ENCODE measurements at regions not wholly inside any gene's neighbourhood (a gene's known extent, or its start where the extent isn't known, plus 50 kb on each side); places are given as distances from the start of the nearest gene placed in this dataset.
"Not testable (repeated sequence)": the region's sequence is repeated elsewhere in the genome, so short reads cannot be mapped to it uniquely, and the experiment has no call there.

GRCh38 chr13:89515948-89516347, 1831.5 kb upstream of the MIR17HG start:
- no peak overlapping the region for H3K4me3 ChIP-seq (ENCODE audit: low read length)
- DNase-seq (ENCODE audit: low read depth, low spot score) = no peak

- no peak for DNase-seq (ENCODE audit: low read depth, low spot score)
- H3K4me3 ChIP-seq (ENCODE audit: low read length) = no peak overlapping the region
Measured at GRCh38 chr13:89518289-89519077, 1829.0 kb upstream of the MIR17HG start.

- H3K4me3 ChIP-seq (ENCODE audit: low read length) = no peak overlapping the region
- DNase-seq (ENCODE audit: low read depth, low spot score) = no peak
Measured at GRCh38 chr13:89520468-89520867, 1827.0 kb upstream of the MIR17HG start.

- not testable (repeated sequence) for DNase-seq (ENCODE audit: low read depth, low spot score); H3K4me3 ChIP-seq (ENCODE audit: low read length)
Measured at GRCh38 chr13:89521672-89522071, 1825.8 kb upstream of the MIR17HG start.

GRCh38 chr13:89541091-89542030, 1806.1 kb upstream of the MIR17HG start:
- no peak for DNase-seq (ENCODE audit: low read depth, low spot score)
- no peak overlapping the region for H3K4me3 ChIP-seq (ENCODE audit: low read length)

- DNase-seq (ENCODE audit: low read depth, low spot score) = no peak
- H3K4me3 ChIP-seq (ENCODE audit: low read length) = no peak overlapping the region
Measured at GRCh38 chr13:89550938-89551337, 1796.5 kb upstream of the MIR17HG start.

GRCh38 chr13:89554801-89555200, 1792.7 kb upstream of the MIR17HG start:
- DNase-seq (ENCODE audit: low read depth, low spot score) = no peak
- H3K4me3 ChIP-seq (ENCODE audit: low read length) = no peak overlapping the region

GRCh38 chr13:89565476-89566100, 1781.9 kb upstream of the MIR17HG start:
- no peak overlapping the region for H3K4me3 ChIP-seq (ENCODE audit: low read length)

GRCh38 chr13:89567025-89567424, 1780.5 kb upstream of the MIR17HG start:
- H3K4me3 ChIP-seq (ENCODE audit: low read length) = no peak overlapping the region
- DNase-seq (ENCODE audit: low read depth, low spot score) = no peak

More at GRCh38 chr13:89565476-89566100, 1781.9 kb upstream of the MIR17HG start:
- no peak for DNase-seq (ENCODE audit: low read depth, low spot score)

GRCh38 chr13:89568276-89568675, 1779.2 kb upstream of the MIR17HG start:
- no peak overlapping the region for H3K4me3 ChIP-seq (ENCODE audit: low read length)
- DNase-seq (ENCODE audit: low read depth, low spot score) = no peak

- H3K4me3 ChIP-seq (ENCODE audit: low read length) = no peak overlapping the region
Measured at GRCh38 chr13:89568746-89569145, 1778.7 kb upstream of the MIR17HG start.

GRCh38 chr13:89571676-89572075, 1775.8 kb upstream of the MIR17HG start:
- no peak for DNase-seq (ENCODE audit: low read depth, low spot score)

More at GRCh38 chr13:89568746-89569145, 1778.7 kb upstream of the MIR17HG start:
- DNase-seq (ENCODE audit: low read depth, low spot score) = no peak

GRCh38 chr13:89574077-89574476, 1773.4 kb upstream of the MIR17HG start:
- no peak for DNase-seq (ENCODE audit: low read depth, low spot score)
- H3K4me3 ChIP-seq (ENCODE audit: low read length) = no peak overlapping the region

More at GRCh38 chr13:89571676-89572075, 1775.8 kb upstream of the MIR17HG start:
- H3K4me3 ChIP-seq (ENCODE audit: low read length) = no peak overlapping the region

- DNase-seq (ENCODE audit: low read depth, low spot score) = no peak
- no peak overlapping the region for H3K4me3 ChIP-seq (ENCODE audit: low read length)
Measured at GRCh38 chr13:89577301-89577700, 1770.2 kb upstream of the MIR17HG start.

GRCh38 chr13:89584058-89584620, 1763.3 kb upstream of the MIR17HG start:
- DNase-seq (ENCODE audit: low read depth, low spot score) = no peak
- no peak overlapping the region for H3K4me3 ChIP-seq (ENCODE audit: low read length)

- DNase-seq (ENCODE audit: low read depth, low spot score) = no peak
- H3K4me3 ChIP-seq (ENCODE audit: low read length) = no peak overlapping the region
Measured at GRCh38 chr13:89602655-89603054, 1744.8 kb upstream of the MIR17HG start.

GRCh38 chr13:89603187-89603586, 1744.3 kb upstream of the MIR17HG start:
- H3K4me3 ChIP-seq (ENCODE audit: low read length) = no peak overlapping the region

GRCh38 chr13:89609318-89609717, 1738.2 kb upstream of the MIR17HG start:
- DNase-seq (ENCODE audit: low read depth, low spot score) = no peak
- H3K4me3 ChIP-seq (ENCODE audit: low read length) = no peak overlapping the region

More at GRCh38 chr13:89603187-89603586, 1744.3 kb upstream of the MIR17HG start:
- no peak for DNase-seq (ENCODE audit: low read depth, low spot score)

GRCh38 chr13:89610331-89610730, 1737.2 kb upstream of the MIR17HG start:
- H3K4me3 ChIP-seq (ENCODE audit: low read length) = no peak overlapping the region
- DNase-seq (ENCODE audit: low read depth, low spot score) = no peak

All from Jurkat, Clone E6-1 (cell line).